Fibroblast of pulmonary artery (primary cell): ENCODE measurements at regions not wholly inside any gene's neighbourhood (a gene's known extent, or its start where the extent isn't known, plus 50 kb on each side); places are given as distances from the start of the nearest gene placed in this dataset.

Experiments used
- DNase-seq: peaks from one replicate; pipeline ENCODE4 v3.0.0-alpha.2; 2010; ENCODE audit warnings: low read depth
- H3K4me3 ChIP-seq: replicated peaks from 2 replicates; pipeline ENCODE4 v1.5.1; 2011; ENCODE audit warnings: low read depth, mild to moderate bottlenecking, control low read depth, low read length, moderate library complexity
- TF ChIP-seq, protein P1 (sequence below): IDR thresholded peaks from 2 replicates; pipeline ENCODE4 v1.5.1; 2011; ENCODE audit warnings: mild to moderate bottlenecking, control low read depth, low read length, inconsistent platforms; ENCODE audit errors: missing control alignments

GRCh38 chr3:74036568-74036967, 411.8 kb upstream of the PDZRN3 start:
- H3K4me3 ChIP-seq = no peak overlapping the region
- TF ChIP-seq, protein P1, sequence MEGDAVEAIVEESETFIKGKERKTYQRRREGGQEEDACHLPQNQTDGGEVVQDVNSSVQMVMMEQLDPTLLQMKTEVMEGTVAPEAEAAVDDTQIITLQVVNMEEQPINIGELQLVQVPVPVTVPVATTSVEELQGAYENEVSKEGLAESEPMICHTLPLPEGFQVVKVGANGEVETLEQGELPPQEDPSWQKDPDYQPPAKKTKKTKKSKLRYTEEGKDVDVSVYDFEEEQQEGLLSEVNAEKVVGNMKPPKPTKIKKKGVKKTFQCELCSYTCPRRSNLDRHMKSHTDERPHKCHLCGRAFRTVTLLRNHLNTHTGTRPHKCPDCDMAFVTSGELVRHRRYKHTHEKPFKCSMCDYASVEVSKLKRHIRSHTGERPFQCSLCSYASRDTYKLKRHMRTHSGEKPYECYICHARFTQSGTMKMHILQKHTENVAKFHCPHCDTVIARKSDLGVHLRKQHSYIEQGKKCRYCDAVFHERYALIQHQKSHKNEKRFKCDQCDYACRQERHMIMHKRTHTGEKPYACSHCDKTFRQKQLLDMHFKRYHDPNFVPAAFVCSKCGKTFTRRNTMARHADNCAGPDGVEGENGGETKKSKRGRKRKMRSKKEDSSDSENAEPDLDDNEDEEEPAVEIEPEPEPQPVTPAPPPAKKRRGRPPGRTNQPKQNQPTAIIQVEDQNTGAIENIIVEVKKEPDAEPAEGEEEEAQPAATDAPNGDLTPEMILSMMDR = no peak
- DNase-seq = no peak

DNA sequence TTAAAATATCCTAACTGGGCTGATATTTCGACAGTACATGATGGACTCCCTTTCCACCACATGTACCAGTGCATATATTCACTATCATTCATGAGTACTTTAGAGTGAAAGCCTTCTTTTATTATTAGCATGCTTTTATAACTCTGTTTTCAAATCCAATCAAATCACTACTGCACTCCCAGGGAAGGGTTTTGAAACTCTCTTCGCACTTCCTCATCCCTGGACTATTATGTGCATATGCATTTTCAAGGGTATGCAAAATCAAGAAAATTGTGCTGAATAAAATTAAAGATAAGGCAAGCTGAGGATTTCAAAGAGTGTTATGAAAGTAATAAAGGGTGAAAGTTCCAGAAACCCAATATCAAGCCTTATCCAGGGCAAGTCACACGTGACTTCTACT, 411.4 kb upstream of the PDZRN3 start:
- no peak overlapping the region for H3K4me3 ChIP-seq
- TF ChIP-seq, protein P1 = no peak
- DNase-seq = no peak

DNA sequence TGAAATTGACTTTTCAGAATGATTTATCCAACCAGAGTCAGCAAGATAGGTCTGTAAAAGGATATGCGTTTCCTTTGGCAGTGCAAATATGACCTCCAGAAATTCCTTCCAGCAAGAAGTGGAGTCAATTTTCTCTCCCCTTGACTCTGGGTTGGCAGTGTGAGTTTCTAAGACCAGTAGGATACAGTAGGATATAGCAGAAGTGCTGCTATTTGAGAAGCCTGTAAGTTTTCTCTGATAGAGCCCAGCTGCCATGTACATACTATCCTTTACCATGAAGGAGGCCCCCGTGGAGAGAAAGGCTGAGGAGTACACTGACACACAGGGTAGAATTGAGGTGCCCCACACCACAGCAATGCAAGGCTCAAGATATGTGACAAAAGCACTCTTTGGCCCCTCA, 409.1 kb upstream of the PDZRN3 start:
- TF ChIP-seq, protein P1 = no peak
- DNase-seq = no peak
- H3K4me3 ChIP-seq = no peak overlapping the region

GRCh38 chr3:74033381-74033780, 408.6 kb upstream of the PDZRN3 start:
- no peak overlapping the region for H3K4me3 ChIP-seq
- TF ChIP-seq, protein P1 = no peak
- DNase-seq = no peak

DNA sequence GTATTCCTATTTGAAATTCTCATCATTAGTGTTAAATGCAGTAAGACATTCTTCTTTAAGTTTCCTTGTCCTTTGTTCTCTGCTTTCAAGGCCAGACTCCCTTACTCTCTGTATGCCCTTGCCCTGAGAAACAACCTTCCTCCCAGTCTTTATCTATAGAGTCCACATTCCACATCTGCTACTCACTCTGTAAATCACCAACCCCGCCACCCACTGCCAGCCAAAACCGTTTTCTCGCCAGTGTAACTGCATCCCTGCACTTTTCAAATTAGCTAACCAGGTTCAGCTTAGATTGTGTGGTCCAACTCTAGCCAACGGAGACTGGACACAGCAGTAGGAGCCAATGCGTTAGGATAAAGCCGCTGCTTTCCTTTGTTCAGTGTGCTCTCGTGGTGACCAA, 402.4 kb upstream of the PDZRN3 start:
- no peak overlapping the region for H3K4me3 ChIP-seq
- TF ChIP-seq, protein P1 = no peak
- no peak for DNase-seq

- no peak for DNase-seq
- TF ChIP-seq, protein P1 = no peak
- no peak overlapping the region for H3K4me3 ChIP-seq
Observed at GRCh38 chr3:74023395-74023794, 398.7 kb upstream of the PDZRN3 start.

- TF ChIP-seq, protein P1 = no peak
- no peak overlapping the region for H3K4me3 ChIP-seq
- DNase-seq = no peak
Observed at GRCh38 chr3:74021449-74021848, 396.7 kb upstream of the PDZRN3 start.
